22Rv1 (cell line): ENCODE measurements at regions not wholly inside any gene's neighbourhood (a gene's known extent, or its start where the extent isn't known, plus 50 kb on each side); places are given as distances from the start of the nearest gene placed in this dataset.

Experiments used
- ZFX ChIP-seq: fragments of 450-650 bp; IDR thresholded peaks from 2 replicates; pipeline ENCODE4 v1.6.1; 2017; ENCODE audit warnings: antibody characterized with exemption, borderline replicate concordance
- TF ChIP-seq, protein P1 (sequence below): fragments of 450-650 bp; IDR thresholded peaks from 2 replicates; pipeline ENCODE4 v1.5.1; 2017; ENCODE audit warnings: mild to moderate bottlenecking

DNA sequence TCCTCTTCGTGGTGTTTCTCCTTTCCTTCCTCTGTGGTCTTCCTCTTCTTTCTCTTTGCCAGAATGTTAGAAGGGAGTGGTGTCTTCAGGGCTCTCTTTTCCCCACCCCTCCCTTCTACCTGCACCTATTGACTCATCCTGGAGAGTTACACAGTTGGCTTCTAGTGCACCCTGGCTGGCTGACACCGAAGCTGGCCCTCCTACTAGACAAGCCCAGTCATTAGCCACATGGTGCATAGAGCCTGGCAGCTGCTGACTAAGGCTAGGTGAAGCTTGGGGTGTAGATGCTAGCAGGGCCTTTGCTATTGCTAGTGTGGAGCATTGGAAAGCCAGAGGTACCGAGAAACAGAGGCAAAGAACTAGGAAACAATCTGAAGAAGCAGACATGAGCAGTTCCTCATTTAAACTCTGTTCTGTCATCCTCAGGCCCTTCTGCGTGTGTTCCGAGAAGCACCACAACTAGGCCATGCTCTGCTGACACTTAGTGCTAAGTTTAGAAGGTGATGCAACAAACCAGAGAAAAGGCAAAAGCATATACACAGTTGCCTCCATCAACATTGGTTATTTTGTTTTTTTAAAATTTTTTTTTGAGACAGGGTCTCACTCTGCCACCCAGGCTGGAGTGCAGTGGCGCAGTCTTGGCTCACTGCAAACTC lies 213.9 kb downstream of the BAMBI start:
- TF ChIP-seq, protein P1, sequence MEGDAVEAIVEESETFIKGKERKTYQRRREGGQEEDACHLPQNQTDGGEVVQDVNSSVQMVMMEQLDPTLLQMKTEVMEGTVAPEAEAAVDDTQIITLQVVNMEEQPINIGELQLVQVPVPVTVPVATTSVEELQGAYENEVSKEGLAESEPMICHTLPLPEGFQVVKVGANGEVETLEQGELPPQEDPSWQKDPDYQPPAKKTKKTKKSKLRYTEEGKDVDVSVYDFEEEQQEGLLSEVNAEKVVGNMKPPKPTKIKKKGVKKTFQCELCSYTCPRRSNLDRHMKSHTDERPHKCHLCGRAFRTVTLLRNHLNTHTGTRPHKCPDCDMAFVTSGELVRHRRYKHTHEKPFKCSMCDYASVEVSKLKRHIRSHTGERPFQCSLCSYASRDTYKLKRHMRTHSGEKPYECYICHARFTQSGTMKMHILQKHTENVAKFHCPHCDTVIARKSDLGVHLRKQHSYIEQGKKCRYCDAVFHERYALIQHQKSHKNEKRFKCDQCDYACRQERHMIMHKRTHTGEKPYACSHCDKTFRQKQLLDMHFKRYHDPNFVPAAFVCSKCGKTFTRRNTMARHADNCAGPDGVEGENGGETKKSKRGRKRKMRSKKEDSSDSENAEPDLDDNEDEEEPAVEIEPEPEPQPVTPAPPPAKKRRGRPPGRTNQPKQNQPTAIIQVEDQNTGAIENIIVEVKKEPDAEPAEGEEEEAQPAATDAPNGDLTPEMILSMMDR, result no peak
- no peak for TF ChIP-seq ZFX
